Lower leg skin (tissue), 3 donors: ENCODE measurements at regions not wholly inside any gene's neighbourhood (a gene's known extent, or its start where the extent isn't known, plus 50 kb on each side); places are given as distances from the start of the nearest gene placed in this dataset.

ENCODE experiments used
- CTCF ChIP-seq, 3 donors: fragments of 450-650 bp; IDR thresholded peaks; one replicate each; pipeline ENCODE4 v1.5.1; 2016; ENCODE audit warnings: antibody characterized with exemption in 3 of 3, mild to moderate bottlenecking in 3 of 3, moderate library complexity in 2 of 3
- POLR2A ChIP-seq, 2 donors: fragments of 450-650 bp; IDR thresholded peaks; one replicate each; pipeline ENCODE4 v1.6.1; 2016 to 2017; ENCODE audit warnings: antibody characterized with exemption in 2 of 2, mild to moderate bottlenecking in 1 of 2, moderate library complexity in 1 of 2

DNA sequence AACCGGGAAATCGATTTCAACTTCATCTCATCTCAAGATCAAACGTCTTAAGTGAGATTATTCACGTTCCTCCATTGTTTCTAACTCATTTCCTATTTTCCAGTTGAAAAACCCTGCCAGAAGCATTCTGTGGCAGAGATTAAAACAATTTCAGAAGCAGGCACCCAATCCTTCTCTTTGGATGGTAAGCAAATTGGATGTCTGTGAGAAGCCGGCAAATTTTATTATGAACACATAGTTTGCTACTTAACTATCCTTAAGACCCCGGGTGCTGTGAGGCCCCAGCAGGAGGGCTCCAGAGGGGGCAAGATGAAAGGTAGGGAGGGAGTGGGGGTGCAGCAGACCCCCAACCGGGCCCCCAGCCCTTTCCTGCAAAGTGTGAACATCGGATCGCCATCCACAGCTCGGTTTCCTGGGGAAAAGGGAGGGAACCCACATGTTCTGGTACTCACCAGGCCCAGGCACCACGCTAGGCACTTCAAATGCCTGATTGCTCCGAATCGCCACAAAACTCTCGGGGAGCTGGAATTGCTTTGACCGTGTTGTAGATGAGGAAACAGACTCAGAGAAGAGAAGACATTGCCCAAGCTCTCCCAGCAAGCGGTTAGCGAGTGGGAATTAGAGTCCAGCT is 167.1 kb upstream of the MVB12B start:
- no peak for TF ChIP-seq CTCF (IDR thresholded peaks at IDR 0.05)
- no peak for TF ChIP-seq POLR2A (IDR thresholded peaks at IDR 0.05)
